Activated CD8-positive, alpha-beta memory T cell treated with anti-CD3 and anti-CD28 coated beads for 36 hours (primary cell): ENCODE measurements at regions not wholly inside any gene's neighbourhood (a gene's known extent, or its start where the extent isn't known, plus 50 kb on each side); places are given as distances from the start of the nearest gene placed in this dataset.
"Not testable (repeated sequence)": the region's sequence is repeated elsewhere in the genome, so short reads cannot be mapped to it uniquely, and the experiment has no call there.

ENCODE experiments used
- CTCF ChIA-PET: fragments of 350-600 bp; sonication (Branson Sonifier 250); formaldehyde crosslinking; loops from one replicate; lab custom pipeline; 2021; ENCODE audit warnings: antibody characterized with exemption; lab: Charles Lee
- POLR2A ChIA-PET: fragments of 350-600 bp; sonication (Branson Sonifier 250); formaldehyde crosslinking; loops from one replicate; lab custom pipeline; 2021; ENCODE audit warnings: antibody characterized with exemption; lab: Charles Lee

DNA sequence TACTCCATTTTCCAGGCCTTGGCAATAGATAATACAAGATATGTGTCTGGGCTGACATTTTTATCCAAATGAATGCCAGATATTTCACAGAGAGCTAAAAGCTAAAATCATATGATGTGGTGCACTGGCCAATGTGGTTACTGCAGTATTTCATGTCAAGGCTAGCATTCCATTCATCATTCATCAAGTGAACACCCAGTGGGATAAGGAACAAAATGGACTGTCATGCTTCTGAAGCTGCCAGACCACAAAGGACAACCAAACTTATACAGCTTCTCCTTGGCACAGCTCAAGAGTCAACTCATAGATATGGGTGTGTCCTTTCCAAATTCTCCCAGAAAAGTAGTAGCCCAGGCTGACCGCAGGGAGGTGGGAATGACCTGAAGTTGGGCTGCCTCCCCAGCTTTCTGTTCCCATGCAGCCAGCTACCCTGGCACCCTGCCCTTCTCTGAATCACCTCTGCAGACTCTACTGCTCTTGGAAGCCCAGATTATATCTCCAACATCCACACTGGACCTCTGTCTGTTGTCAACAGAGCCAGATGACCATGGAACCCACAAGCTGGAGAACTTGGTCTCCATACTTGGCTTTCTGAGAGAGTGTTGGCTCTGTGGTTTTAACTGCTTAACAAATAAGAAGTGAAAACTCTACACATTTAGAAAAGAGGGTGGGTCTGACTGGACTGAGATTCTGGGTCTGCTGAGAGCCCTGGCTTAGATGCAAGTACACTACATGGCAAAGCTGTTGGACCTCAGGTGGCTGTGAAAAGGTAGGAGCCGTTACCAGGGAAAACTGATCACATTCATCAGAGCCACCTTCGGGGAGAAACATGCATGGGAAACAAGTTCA, 122.8 kb downstream of the ALDH8A1 start:
- CTCF ChIA-PET = no interaction called here

DNA sequence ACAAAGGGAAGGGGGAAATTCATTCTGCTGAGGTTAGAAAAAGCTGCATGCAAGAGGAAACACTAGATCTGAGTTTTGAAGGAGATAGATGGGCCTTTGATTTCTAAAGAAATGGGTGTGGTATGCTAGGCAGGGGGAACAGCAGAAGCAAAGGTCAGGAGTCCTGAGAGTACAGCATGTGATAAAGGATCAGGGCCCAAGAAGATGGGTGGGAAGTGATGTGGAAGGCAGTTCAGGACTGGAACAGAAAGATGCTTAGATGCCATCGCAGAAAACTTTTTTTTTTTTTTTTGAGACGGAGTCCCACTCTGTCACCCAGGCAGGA, 126.2 kb downstream of the ALDH8A1 start:
- POLR2A ChIA-PET = no interaction called here
- CTCF ChIA-PET = interaction anchor here (0.7 to 2.1 kb wide), 5 partner anchors 30 to 667 kb away, joined by 3 to 7 read pairs (median 4); no protein-coding TSS in a partner anchor

More for the DNA sequence above, 122.8 kb downstream of the ALDH8A1 start:
- POLR2A ChIA-PET = no interaction called here

DNA sequence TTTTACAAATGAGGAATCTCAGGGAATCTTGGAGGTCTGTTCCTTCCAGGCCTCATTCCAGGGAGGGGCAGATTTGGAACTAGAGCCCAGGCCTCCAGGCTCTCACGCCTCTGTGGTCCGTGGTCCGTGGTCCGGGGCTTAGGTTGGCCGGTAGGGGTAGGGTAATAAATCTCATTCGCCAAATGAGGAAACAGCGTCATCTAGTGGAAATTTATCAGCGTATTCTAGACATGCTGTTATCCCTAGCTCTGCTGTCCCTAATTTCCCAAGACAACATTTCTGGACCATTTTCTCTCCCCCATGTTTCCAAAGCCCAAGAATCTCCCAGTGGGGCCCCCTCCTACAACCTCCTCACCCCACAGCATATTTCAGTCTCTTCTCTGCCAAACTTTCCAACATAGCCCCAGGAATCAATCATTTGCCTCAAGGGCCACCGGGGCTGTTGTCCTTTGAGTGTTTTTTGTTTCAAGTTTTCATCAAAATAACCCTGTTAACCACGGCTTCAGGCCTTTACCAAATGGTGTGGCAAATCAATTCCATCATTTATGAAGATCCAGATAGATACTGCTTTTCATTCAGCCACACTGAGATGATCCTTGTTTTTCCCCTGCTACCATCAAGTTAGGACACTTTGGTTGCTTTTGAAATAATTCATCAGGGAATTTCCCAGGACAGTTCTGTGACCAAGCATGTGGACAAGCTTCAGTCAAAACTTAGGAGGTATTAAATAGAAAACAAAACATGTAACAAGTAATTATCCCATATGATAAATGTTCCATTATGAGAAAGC, 126.8 kb downstream of the ALDH8A1 start:
- CTCF ChIA-PET = interaction anchor here (0.6 to 1.5 kb wide), 13 partner anchors 11 to 699 kb away, joined by 3 to 8 read pairs (median 3); no protein-coding TSS in a partner anchor
- POLR2A ChIA-PET = no interaction called here

DNA sequence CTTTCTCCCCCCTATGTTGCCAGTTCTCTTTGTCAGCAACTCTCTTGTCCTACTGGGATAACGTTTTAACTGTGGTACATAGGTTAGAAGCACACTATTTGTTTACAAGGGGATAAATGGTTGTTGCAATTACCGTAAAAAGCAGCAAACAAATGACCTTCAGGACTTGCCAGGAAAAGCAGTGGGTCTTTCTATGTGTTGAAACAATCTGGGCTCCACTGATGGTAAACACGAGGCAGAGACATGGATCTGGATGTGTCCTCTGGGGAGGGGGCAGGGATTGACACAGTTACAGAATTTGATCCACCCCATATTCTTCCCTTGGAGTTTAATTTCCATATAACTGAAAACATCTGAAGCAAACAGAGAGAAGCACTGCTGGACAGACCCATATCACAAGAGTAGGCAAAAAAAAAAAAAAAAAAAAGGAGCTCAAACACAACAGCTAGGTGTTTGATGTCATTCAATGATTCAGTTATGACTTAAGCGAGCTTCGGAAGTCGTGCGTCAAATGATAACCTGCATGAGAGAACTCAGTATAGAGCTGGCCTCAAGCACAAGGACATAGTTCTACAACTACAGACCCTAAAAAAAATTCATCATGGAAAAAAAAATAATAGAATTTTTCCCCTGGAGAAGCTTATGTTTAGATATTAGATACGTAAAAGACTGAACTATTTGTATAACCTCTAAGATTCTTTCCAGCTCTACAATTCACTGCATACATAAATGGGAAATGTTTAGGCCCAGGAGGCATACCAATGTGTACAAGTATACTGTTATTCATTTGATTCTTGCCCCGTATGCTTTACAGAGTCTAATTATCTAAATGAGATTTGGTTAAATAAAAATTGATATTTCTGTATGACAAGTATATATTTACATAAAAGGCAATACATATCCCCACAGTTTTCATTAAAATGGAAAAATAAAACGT, 127.7 kb downstream of the ALDH8A1 start:
- POLR2A ChIA-PET = interaction anchor here (0.6 kb wide), 1 partner anchor 47 kb away, joined by 5 read pairs; no protein-coding TSS in a partner anchor
- CTCF ChIA-PET = interaction anchor here (0.7 to 1.5 kb wide), 10 partner anchors 12 to 698 kb away, joined by 3 to 8 read pairs (median 3); no protein-coding TSS in a partner anchor

DNA sequence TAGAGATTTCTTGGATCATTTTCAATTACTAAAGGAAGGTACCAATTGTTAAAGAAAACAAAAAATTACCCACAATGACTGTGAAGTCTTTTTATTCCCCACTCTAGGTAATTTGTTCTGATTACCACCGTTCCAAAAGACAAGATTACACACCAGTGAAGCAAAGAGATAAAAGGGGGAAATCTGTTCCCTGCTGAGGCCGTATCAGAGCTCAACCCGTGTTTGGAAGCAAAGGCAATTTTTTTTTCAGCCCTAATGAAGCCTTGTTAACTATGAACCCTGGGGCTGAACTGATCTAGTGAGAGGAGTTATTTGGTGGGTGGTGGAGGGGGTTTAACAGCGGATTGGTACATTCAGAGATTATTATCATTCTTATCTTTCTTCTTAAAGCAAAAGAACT, 128.5 kb downstream of the ALDH8A1 start:
- ChIA-PET CTCF (no interaction called here), POLR2A (no interaction called here)

DNA sequence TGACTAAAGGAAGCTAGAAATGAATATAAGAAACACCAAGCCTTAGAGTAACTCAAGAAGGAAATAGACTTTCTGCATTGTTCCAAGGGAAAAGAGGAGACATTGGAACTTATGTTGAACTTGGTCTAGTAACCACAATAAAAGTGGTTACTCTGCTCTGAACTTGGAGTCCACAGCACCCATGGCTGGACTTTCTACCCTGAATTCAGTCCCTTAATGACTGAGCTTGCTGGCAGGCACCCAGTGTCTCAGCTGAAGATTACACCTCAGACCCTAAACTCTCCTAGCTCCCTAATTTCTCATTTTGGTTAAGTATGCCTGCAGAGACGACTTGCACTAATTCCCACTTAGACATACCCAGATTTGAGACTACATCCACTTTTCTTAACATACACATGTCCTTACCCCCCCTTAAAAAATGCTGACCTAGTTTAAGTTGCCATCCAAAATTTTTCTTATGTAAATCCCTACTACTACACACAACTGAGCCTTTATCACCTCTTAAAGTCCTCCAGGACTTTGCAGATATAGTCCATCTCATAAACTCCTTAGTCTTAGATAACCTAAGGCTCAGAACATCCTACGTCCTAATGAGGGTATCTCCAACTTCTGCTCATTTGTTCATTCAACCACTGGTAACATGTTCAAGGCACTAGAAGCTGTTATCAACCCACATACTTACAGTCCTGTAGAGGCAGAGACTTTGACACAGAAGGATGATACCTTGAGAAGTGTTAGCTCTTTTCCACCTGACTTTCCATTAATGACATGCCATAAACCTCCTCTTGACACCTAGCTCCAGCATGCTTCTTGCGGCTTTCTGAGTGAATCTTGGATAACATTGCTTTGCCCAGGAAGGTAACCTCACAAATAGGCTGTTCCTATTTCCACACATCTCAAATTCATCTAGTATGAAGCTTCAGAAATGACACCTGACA, 129.8 kb downstream of the ALDH8A1 start:
- CTCF ChIA-PET = interaction anchor here (0.6 kb wide), 1 partner anchor 656 kb away, joined by 3 read pairs; no protein-coding TSS in a partner anchor
- POLR2A ChIA-PET = no interaction called here

DNA sequence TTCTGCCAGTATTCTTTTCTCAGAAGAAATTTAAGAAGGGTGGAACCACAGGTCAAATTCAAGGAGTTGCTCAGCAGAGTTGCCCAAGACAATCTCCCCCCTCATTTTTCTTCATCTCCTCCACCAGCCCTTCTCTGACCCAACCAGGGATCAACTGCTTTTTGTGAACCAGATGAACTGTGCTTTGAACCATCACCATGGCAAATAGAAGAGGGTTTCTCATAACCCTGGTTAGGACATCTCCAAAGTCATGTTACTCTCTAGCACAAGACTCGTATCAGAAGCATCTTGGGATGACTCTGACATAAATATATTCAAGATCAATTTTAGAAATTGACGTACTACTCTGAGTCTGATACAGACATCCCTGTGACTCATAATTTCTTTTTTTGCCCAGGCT, 130.7 kb downstream of the ALDH8A1 start:
- CTCF ChIA-PET = no interaction called here
- POLR2A ChIA-PET = no interaction called here

DNA sequence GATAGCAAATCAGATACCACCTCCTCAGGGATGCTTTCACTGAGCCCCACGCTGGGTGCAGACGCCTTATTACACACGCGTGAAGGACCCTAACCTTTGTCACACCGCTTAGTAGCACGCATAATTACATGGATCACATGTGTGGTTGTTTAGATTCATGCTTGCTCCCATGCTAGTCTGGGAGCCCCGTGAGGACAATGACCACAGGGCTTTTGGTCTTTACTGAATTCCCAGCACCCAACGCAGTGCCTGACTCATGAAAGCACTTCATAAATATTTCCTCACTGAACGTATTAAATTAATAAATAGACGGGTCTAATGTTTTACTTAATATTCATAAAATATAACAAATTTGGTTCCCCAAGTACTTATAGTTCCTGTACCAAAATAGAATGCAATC, 132.5 kb downstream of the ALDH8A1 start:
- POLR2A ChIA-PET = no interaction called here
- CTCF ChIA-PET = no interaction called here

DNA sequence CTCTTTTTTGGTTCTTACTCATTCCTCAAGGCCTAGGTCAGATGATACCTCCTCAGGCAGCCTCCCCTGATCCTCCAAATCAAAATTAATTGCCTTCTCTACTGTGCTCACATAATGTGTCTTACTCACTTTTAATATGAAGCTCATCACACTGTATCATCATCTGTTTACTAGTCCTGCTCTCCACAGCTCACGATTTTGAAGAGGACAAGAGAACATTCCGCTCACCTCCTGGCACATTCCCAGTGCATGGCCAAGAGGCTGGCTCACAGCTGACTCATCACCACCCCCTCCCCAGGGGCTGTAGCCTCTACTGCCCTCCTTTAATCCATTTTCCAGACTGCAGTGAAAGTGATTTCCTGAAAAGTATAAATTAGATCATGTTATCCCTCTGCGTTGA, 133.1 kb downstream of the ALDH8A1 start:
- CTCF ChIA-PET = no interaction called here
- POLR2A ChIA-PET = no interaction called here

DNA sequence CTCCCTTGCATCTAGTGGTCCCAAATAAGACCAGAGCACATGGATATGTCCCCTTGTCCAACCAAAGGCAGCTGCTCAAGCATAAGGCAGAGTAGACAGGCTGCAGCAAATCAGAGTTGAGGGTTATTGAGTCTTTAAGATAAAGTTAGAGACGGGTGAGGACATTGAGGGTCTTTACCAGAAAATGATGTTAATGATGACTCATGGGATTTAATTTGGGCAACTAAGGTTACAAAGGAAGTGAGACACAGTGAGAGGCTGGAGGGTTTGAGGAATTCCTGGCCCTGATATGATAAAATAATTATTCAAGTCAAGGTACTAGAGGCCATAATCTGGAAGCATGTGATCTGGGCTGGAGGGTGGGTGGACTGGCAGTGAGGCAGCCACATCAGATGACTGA, 133.6 kb downstream of the ALDH8A1 start:
- CTCF ChIA-PET = no interaction called here
- POLR2A ChIA-PET = no interaction called here

DNA sequence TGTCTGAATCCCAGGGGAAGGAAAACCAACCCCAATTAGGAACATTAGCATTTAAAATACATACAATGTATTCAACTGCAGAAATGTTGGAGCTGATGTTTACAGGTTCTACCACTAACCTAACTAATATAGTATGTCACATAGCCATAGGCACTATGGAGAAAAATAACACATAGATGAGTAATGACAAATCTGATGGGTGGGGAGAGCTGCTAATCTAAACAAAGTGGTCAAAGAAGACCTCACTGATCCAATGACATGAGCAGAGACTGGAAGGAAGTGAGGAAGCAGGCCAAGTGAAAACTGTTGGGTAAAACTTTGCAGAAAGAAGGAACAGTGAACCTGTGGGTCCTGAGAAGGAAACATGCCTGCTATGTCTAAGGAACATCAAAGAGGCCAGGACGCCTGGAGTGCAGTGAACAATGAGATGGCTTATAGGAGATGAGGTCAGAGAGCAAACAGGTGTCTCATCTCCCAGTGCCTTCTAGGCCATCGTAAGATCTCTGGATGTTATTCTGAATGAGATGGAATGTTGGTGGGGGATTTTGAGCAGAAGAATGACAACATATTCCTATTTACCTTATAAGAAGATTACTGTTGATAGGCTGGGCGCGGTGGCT, 135.7 kb downstream of the ALDH8A1 start:
- ChIA-PET POLR2A (no interaction called here), CTCF (interaction anchor here (1.2 kb wide), 1 partner anchor 203 kb away, joined by 4 read pairs; no protein-coding TSS in a partner anchor)

DNA sequence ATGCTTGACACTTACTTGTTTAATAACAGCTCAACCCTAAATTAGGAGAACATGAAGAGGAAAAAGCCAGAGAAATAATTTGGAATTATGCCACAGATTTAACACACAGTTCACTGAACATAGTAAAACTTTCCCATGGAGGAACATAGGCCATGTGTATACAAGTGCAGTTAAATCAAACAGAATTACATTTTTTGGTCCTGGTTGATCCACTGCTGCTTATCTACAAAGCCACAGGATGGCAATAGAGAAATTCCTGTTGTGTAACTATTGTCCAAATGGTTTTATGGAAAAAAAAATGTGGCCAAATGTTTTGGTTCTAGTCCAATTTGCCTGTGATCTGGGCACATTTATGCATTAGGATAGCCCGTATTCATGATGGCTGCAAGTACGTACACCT, 136.8 kb downstream of the ALDH8A1 start:
- POLR2A ChIA-PET = no interaction called here
- CTCF ChIA-PET = no interaction called here

DNA sequence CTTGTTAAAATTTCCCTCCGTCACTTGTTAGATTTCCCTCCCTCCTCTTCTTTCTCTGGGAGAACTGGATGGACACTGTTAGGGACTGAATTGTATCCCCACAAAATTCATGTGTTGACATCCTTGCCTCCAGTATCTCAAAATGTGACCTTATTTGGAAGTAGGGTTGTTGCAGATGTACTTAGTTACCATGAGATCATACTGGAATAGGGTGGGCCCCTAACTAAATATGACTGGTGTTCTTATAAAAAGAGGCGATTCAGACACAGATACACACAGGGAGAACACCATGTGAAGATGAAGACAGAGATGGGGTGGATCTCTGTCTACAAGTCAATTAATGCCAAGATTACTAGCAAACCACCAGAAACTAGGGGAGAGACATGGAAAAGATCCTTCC, 139.5 kb downstream of the ALDH8A1 start:
- ChIA-PET CTCF (interaction anchor here (0.6 kb wide), 1 partner anchor 23 kb away, joined by 5 read pairs; no protein-coding TSS in a partner anchor), POLR2A (no interaction called here)

DNA sequence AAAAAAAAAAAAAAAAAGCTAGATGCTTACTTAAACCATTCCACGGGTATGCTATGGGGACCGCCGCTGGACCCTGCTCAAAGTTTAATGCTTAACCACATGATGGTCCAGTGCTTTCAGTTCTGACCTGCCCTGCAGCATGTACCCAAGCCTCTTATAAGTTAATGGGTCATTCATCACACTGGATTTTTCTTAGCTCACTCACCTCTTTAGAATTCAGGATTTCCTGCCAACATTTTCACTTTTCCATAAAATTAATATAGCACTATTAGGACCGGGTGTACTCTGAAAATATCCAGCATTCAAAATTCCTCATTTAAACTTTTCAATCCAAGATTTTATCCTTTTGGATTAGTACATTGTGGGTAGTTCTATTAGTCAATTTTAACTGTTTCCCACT, 140.8 kb downstream of the ALDH8A1 start:
- POLR2A ChIA-PET = interaction anchor here (0.6 kb wide), 1 partner anchor 808 kb away, joined by 6 read pairs; no protein-coding TSS in a partner anchor
- CTCF ChIA-PET = no interaction called here

DNA sequence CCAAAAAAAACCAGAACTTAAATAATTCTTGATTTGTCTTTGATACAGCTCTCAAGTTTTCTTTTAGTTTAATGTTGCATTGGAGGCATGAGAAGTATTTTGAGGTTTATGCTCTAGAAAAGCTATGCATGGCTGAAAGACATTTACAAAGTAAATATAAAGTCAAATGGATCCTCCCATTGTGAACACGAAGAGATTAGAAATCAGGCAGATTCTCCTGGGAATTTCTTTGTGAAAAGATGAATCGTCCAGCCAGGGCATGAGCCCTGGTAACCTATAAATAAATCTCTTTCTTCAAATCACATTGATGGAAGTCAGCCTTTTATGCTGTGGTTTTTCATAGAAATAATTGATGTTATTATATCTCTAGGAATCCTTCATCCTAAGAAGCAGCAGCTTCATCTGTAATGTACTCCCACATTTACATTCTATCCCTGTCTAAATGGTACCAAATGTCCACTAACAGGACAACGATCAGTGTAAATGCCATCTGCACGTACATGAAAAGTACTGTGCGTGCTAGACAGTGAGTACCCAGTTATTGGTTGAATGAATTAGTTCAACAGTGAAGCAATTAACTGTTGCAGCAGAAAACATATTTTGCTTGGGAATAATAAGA, 143.6 kb downstream of the ALDH8A1 start:
- CTCF ChIA-PET = no interaction called here
- POLR2A ChIA-PET = no interaction called here

DNA sequence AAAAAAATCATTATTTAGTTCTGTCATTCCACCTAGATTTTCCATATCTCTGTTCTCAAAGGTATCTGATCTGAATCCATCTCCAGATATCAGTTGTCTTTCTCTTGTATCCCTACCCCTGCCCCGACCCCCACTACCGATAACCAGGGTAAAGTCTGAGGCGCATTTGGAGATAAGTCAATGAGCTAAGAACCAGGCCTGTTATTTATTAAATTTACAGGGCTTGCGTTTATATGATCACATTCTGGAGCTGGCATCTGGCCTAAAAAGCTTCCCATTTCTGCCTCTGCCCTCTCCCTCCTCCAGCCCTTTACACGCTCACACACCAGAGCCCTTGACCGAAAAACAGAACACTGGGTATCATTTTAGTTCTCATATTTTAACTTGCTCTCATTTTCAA, 144.7 kb downstream of the ALDH8A1 start:
- CTCF ChIA-PET = no interaction called here
- POLR2A ChIA-PET = no interaction called here

DNA sequence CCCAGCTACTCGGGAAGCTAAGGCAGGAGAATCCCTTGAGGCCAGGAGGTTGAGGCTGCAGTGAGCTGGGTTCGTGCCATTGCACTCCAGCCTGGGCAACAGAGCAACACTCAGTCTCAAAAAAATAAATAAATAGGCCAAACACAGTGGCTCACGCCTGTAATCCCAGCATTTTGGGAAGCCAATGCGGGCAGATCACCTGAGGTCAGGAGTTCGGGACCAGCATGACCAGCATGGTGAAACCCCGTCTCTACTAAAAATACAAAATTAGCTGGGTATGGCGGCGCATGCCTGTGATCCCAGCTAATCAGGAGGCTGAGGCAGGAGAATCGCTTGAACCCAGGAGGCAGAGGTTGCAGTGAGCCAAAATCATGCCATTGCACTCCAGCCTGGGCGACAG, 145.6 kb downstream of the ALDH8A1 start:
- POLR2A ChIA-PET, CTCF ChIA-PET: not testable (repeated sequence)
